GM12878 (cell line): ENCODE measurements at regions not wholly inside any gene's neighbourhood (a gene's known extent, or its start where the extent isn't known, plus 50 kb on each side); places are given as distances from the start of the nearest gene placed in this dataset.

Experiments
- ATAC-seq: fragments of 200-7000 bp; cut with Tn5 transposase; 3 replicates; pipeline ENCODE4 v1.9.1; 2020; ENCODE audit warnings: mild to moderate bottlenecking, moderate library complexity
- BruUV-seq: library from RNA; stranded (reverse); fragments of 400-500 nt; replicated peaks from 2 replicates; lab custom pipeline; 2021; lab: Mats Ljungman, UMichigan
- CTCF ChIA-PET: fragments of 300-600 bp; sonication (Branson Sonifier 250); formaldehyde crosslinking; extraction: SDS; loops from one replicate; lab custom pipeline; 2021; ENCODE audit warnings: inconsistent platforms; lab: Yijun Ruan, JAX
- POLR2A ChIA-PET: fragments of 350-600 bp; formaldehyde crosslinking; extraction: SDS; loops from one replicate; lab custom pipeline; 2021; ENCODE audit warnings: inconsistent platforms; lab: Charles Lee
- RAD21 ChIA-PET: fragments of 300-600 bp; sonication (Branson Sonifier 250); formaldehyde crosslinking; loops from one replicate; lab custom pipeline; 2023; ENCODE audit warnings: antibody characterized with exemption; ENCODE audit not compliant: unreplicated experiment; lab: Charles Lee
- SMC1A ChIA-PET: fragments of 300-600 bp; sonication (Branson Sonifier 250); formaldehyde crosslinking; loops from one replicate; lab custom pipeline; 2023; ENCODE audit not compliant: unreplicated experiment, uncharacterized antibody; lab: Charles Lee
- DNase-seq: peaks from one replicate; pipeline ENCODE4 v3.0.0-alpha.2; 2011; ENCODE audit warnings: low read depth, low spot score
- FAIRE-seq: peaks from 3 replicates; lab custom pipeline; 2011; peaks lifted over from hg19 to GRCh38; lab: Jason Lieb, UNC
- H2AFZ ChIP-seq: 2 replicates; pipeline ENCODE4 v1.6.0; 2011; ENCODE audit warnings: low read depth, low read length, control low read depth; ENCODE audit not compliant: control insufficient read depth
- H3K27ac ChIP-seq: 2 replicates; pipeline ENCODE4 v1.5.1; 2011; ENCODE audit warnings: control low read depth; ENCODE audit not compliant: control insufficient read depth, insufficient read depth
- H3K27me3 ChIP-seq, 2 experiments: replicated peaks in 1 of 2; 2 replicates each; pipeline versions ENCODE4 v1.6.0 to v1.6.1; 2011; ENCODE audit warnings: low read length in 1 of 2; ENCODE audit not compliant: control insufficient read depth in 2 of 2, insufficient read depth in 2 of 2
- H3K36me3 ChIP-seq, 2 experiments: 2 replicates each; pipeline ENCODE4 v1.5.1; 2011; ENCODE audit warnings: low read length in 1 of 2; ENCODE audit not compliant: control insufficient read depth in 2 of 2, insufficient read depth in 2 of 2
- H3K4me1 ChIP-seq: 2 replicates; pipeline ENCODE4 v1.6.1; 2011; ENCODE audit warnings: mild to moderate bottlenecking, low read length, moderate library complexity, mixed read lengths; ENCODE audit not compliant: control insufficient read depth, insufficient read depth
- H3K4me2 ChIP-seq: 2 replicates; pipeline ENCODE4 v1.6.0; 2011; ENCODE audit warnings: control low read depth; ENCODE audit not compliant: control insufficient read depth, insufficient read depth
- H3K4me3 ChIP-seq: fragments of 200-600 bp; sonication (generic); 2 replicates; pipeline ENCODE4 v1.5.1; 2016
- H3K79me2 ChIP-seq: 2 replicates; pipeline ENCODE4 v1.6.0; 2011; ENCODE audit warnings: low read length; ENCODE audit not compliant: control insufficient read depth, insufficient read depth
- H3K9ac ChIP-seq: 2 replicates; pipeline ENCODE4 v1.8.0; 2011; ENCODE audit warnings: low read length, control low read depth, mixed read lengths; ENCODE audit not compliant: control insufficient read depth, insufficient read depth
- H3K9me3 ChIP-seq: replicated peaks from 3 replicates; pipeline ENCODE4 v1.5.1; 2011; ENCODE audit warnings: mild to moderate bottlenecking, low read length; ENCODE audit not compliant: control insufficient read depth, insufficient read depth
- H4K20me1 ChIP-seq: 2 replicates; pipeline ENCODE4 v1.6.0; 2011; ENCODE audit not compliant: control insufficient read depth, insufficient read depth
- CEBPB ChIP-seq, 2 experiments: fragments of 150-350 bp in 1 of 2; IDR thresholded peaks; 2 replicates each; pipeline ENCODE4 v1.6.1; 2012 to 2014; ENCODE audit warnings: low read depth in 2 of 2, low read length in 2 of 2, borderline replicate concordance in 1 of 2, inconsistent platforms in 1 of 2
- CEBPZ ChIP-seq: fragments of 150-350 bp; IDR thresholded peaks from 2 replicates; pipeline ENCODE4 v1.6.1; 2016; ENCODE audit warnings: low read depth, low read length
- CREM ChIP-seq: IDR thresholded peaks from 2 replicates; pipeline ENCODE4 v1.6.1; 2014; ENCODE audit warnings: antibody characterized with exemption, low read depth
- EP300 ChIP-seq, 2 experiments: fragments of 150-350 bp in 1 of 2; IDR thresholded peaks; 2 replicates each; pipeline ENCODE4 v1.6.1; 2011 to 2012; ENCODE audit warnings: low read depth in 2 of 2, low read length in 2 of 2, borderline replicate concordance in 1 of 2, improper control_type of control experiment in 1 of 2, inconsistent platforms in 1 of 2; ENCODE audit not compliant: control insufficient read depth in 1 of 2
- KLF5 ChIP-seq: fragments of 450-650 bp; IDR thresholded peaks from 2 replicates; pipeline ENCODE4 v1.6.1; 2014; ENCODE audit warnings: mild to moderate bottlenecking; ENCODE audit not compliant: partially characterized antibody
- NFYB ChIP-seq: IDR thresholded peaks from 2 replicates; pipeline ENCODE4 v1.6.1; 2011; ENCODE audit warnings: low read depth, mild to moderate bottlenecking, low read length, improper control_type of control experiment, moderate library complexity; ENCODE audit not compliant: insufficient read depth
- RBBP5 ChIP-seq: fragments of 200-600 bp; sonication (generic); conservative IDR thresholded peaks from 2 replicates; pipeline ENCODE4 v1.6.1; 2016
- RCOR1 ChIP-seq: conservative IDR thresholded peaks from 2 replicates; pipeline ENCODE4 v1.6.1; 2012; ENCODE audit warnings: low read depth, low read length, improper control_type of control experiment
- SIN3A ChIP-seq: IDR thresholded peaks from 2 replicates; pipeline ENCODE4 v1.6.1; 2012; ENCODE audit warnings: low read depth, low read length, improper control_type of control experiment
- SIX5 ChIP-seq: IDR thresholded peaks from 2 replicates; pipeline ENCODE4 v1.6.1; 2011; ENCODE audit warnings: mild to moderate bottlenecking, low read depth, low read length, moderate library complexity; ENCODE audit not compliant: severe bottlenecking
- STAT3 ChIP-seq: IDR thresholded peaks from 2 replicates; pipeline ENCODE4 v1.6.1; 2011; ENCODE audit warnings: low read depth, low read length, improper control_type of control experiment
- WRNIP1 ChIP-seq: IDR thresholded peaks from 2 replicates; pipeline ENCODE4 v1.6.1; 2011; ENCODE audit warnings: low read depth, low read length, improper control_type of control experiment, borderline replicate concordance
- YY1 ChIP-seq: IDR thresholded peaks from 2 replicates; pipeline ENCODE4 v1.6.1; 2011; ENCODE audit warnings: low read depth, mild to moderate bottlenecking, low read length
- ZBTB33 ChIP-seq: fragments of 450-650 bp; IDR thresholded peaks from 2 replicates; pipeline ENCODE4 v1.6.1; 2017; ENCODE audit warnings: mild to moderate bottlenecking
- WGBS: methylation state at CpG from one replicate; pipeline ENCODE4 v1.1.6; 2016; ENCODE audit warnings: low lambda C conversion rate; ENCODE audit not compliant: insufficient replicate concordance, insufficient coverage; ENCODE audit errors: missing lambda C conversion rate; 5-methylcytosine and 5-hydroxymethylcytosine counted together
- in situ Hi-C: fragments of 300-500 bp; cut with MboI; formaldehyde crosslinking; loops from 9 replicates; pipeline ENCODE4 v1.14.3; 2018; ENCODE audit warnings: mixed read lengths
- intact Hi-C: fragments of 100-400 bp; cut with micrococcal nuclease; formaldehyde crosslinking; loops from one replicate; pipeline ENCODE4 v1.14.2; 2022; ENCODE audit not compliant: unreplicated experiment
- TF ChIP-seq, protein P1 (sequence below): fragments of 450-650 bp; formaldehyde crosslinking; IDR thresholded peaks from 2 replicates; pipeline ENCODE4 v1.4.0; 2022; ENCODE audit warnings: mild to moderate bottlenecking, moderate library complexity
- TF ChIP-seq, protein P2 (sequence below): IDR thresholded peaks from 2 replicates; pipeline ENCODE4 v1.6.1; 2011; ENCODE audit warnings: low read depth, mild to moderate bottlenecking, low read length, moderate library complexity, borderline replicate concordance; ENCODE audit errors: extremely low read depth

DNA sequence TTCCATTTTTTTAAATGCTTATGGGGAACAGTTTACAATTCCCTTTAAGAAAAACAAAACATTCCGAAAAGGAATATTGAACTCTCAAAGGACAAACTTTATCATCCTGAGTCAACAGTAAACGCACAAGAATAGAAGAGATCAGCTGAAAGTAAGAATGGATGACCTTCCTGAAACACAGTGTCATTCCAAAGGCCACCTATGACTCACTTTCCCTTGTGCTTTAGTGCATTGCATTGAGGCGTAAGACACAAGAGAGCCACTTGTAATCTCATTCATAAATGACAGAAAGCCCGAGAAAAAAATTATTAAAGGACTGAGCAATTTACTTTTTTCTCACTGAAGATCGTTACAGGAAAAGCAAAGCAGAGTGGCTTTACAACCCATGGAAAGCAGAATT lies 1062.4 kb upstream of the DIAPH2 start:
- in situ Hi-C loops, result no loop called here
- FAIRE-seq, result no peak
- Histone ChIP-seq H3K9ac (no peak overlapping the region), H3K79me2 (no peaks in the 10 kb centered on the region), H3K4me1 (no peaks in the 10 kb centered on the region), H3K27me3 (no peaks in the 10 kb centered on the region), H4K20me1 (no peaks in the 10 kb centered on the region), H2AFZ (no peak overlapping the region), H3K9me3 (no peaks in the 10 kb centered on the region), H3K4me3 (no peak overlapping the region), H3K27ac (no peak overlapping the region), H3K4me2 (no peak overlapping the region), H3K36me3 (no peaks in the 10 kb centered on the region)
- SMC1A ChIA-PET, result no interaction called here
- POLR2A ChIA-PET, result interaction anchor here (0.7 kb wide), 1 partner anchor 969 kb away, joined by 5 read pairs; no protein-coding TSS in a partner anchor
- BruUV-seq, result no TSS peak
- no peak for ATAC-seq
- intact Hi-C loops, result no loop called here
- RAD21 ChIA-PET, result no interaction called here
- CTCF ChIA-PET, result no interaction called here
- no peak for DNase-seq
- 37% methylated on average over 5 of the region's 5 CpGs for whole genome bisulfite sequencing
- TF ChIP-seq WRNIP1, result no peak
- no peak for TF ChIP-seq STAT3
- no peak for TF ChIP-seq YY1
- TF ChIP-seq CEBPZ, result no peak
- no peak for TF ChIP-seq EP300 (IDR thresholded peaks at IDR 0.05; ENCODE audit: borderline replicate concordance in 1 of 2, control insufficient read depth in 1 of 2, low read depth in 2 of 2, low read length in 2 of 2)
- no peak for TF ChIP-seq RBBP5
- no peak for TF ChIP-seq CREM
- TF ChIP-seq, protein P1, sequence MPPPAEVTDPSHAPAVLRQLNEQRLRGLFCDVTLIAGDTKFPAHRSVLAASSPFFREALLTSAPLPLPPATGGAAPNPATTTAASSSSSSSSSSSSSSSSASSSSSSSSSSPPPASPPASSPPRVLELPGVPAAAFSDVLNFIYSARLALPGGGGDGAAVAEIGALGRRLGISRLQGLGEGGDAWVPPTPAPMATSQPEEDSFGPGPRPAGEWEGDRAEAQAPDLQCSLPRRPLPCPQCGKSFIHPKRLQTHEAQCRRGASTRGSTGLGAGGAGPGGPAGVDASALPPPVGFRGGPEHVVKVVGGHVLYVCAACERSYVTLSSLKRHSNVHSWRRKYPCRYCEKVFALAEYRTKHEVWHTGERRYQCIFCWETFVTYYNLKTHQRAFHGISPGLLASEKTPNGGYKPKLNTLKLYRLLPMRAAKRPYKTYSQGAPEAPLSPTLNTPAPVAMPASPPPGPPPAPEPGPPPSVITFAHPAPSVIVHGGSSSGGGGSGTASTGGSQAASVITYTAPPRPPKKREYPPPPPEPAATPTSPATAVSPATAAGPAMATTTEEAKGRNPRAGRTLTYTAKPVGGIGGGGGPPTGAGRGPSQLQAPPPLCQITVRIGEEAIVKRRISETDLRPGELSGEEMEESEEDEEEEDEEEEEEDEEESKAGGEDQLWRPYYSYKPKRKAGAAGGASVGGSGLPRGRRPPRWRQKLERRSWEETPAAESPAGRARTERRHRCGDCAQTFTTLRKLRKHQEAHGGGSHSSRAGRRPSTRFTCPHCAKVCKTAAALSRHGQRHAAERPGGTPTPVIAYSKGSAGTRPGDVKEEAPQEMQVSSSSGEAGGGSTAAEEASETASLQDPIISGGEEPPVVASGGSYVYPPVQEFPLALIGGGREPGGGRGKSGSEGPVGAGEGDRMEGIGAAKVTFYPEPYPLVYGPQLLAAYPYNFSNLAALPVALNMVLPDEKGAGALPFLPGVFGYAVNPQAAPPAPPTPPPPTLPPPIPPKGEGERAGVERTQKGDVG (CRISPR knock-in tag), result no peak
- no peak for TF ChIP-seq SIN3A
- TF ChIP-seq SIX5, result no peak
- no peak for TF ChIP-seq NFYB
- no peak for TF ChIP-seq CEBPB (IDR thresholded peaks at IDR 0.05; ENCODE audit: borderline replicate concordance in 1 of 2, low read depth in 2 of 2, low read length in 2 of 2)
- TF ChIP-seq RCOR1, result no peak
- TF ChIP-seq, protein P2, sequence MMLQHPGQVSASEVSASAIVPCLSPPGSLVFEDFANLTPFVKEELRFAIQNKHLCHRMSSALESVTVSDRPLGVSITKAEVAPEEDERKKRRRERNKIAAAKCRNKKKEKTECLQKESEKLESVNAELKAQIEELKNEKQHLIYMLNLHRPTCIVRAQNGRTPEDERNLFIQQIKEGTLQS, result no peak
- TF ChIP-seq ZBTB33, result no peak
- no peak for TF ChIP-seq KLF5
